ENCODE measurements at regions not wholly inside any gene's neighbourhood (a gene's known extent, or its start where the extent isn't known, plus 50 kb on each side); places are given as distances from the start of the nearest gene placed in this dataset.
"Not testable (repeated sequence)": the region's sequence is repeated elsewhere in the genome, so short reads cannot be mapped to it uniquely, and the experiment has no call there.

DNA sequence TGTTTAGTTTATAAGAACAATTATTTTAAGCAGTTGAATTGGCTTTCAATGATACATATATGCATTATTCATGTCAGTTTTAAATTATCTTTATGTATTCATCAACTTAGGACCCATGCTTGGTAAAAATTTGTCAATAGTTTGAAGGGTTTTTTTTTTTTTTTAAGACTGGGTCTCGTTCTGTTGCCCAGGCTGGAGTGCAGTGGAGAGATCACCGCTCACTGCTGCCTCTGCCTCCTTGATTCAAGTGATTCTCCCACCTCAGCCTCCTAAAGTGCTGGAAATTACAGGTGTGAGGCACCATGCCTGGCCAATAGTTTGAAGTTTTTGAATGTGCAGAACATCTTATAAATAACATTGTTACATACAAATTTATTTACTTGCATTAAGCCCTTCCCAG, 1671.0 kb upstream of the B3GALT2 start:
- no peak for DNase-seq
- no peak overlapping the region for H3K4me3 Mint-ChIP-seq
- H3K9me3 Mint-ChIP-seq (ENCODE audit: insufficient read depth) = peaks cover 6% of the 10 kb centered on the region
- no peaks in the 10 kb centered on the region for H3K36me3 Mint-ChIP-seq (ENCODE audit: low read depth)
- ATAC-seq = no peak
- H3K27ac Mint-ChIP-seq = no peak overlapping the region
- H3K4me1 Mint-ChIP-seq (ENCODE audit: low read depth) = no peaks in the 10 kb centered on the region
- ChIA-PET CTCF (no interaction called here), POLR2A (interaction anchor here (0.6 kb wide), 1 partner anchor 80 kb away, joined by 3 read pairs; no protein-coding TSS in a partner anchor)
- no peaks in the 10 kb centered on the region for H3K27me3 Mint-ChIP-seq (ENCODE audit: low read depth)

DNA sequence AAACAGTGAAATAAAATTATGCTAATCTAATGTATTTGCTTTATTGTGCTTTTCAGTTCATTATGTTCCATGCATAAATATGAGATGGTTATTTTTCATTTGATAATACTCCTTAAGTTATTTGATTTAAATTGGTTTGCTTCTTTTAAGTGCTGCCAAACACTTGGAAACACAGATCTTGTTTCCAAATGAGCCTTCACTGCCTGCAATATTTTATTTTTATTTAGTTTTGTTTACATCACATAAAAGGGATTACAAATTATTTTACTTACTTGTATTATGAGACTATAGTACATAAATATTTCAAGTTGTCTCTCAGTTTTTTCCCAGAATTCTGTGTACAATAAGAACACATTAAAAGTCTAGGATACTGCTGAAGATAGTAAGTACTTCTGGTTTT, 1662.4 kb upstream of the B3GALT2 start:
- ChIA-PET POLR2A (no interaction called here), CTCF (no interaction called here)
- DNase-seq (no peak), ATAC-seq (no peak)
- no peaks in the 10 kb centered on the region for H3K36me3 Mint-ChIP-seq (ENCODE audit: low read depth)
- H3K9me3 Mint-ChIP-seq (ENCODE audit: insufficient read depth) = no peaks in the 10 kb centered on the region
- no peak overlapping the region for H3K4me3 Mint-ChIP-seq
- no peaks in the 10 kb centered on the region for H3K27me3 Mint-ChIP-seq (ENCODE audit: low read depth)
- no peaks in the 10 kb centered on the region for H3K4me1 Mint-ChIP-seq (ENCODE audit: low read depth)
- H3K27ac Mint-ChIP-seq = no peak overlapping the region

DNA sequence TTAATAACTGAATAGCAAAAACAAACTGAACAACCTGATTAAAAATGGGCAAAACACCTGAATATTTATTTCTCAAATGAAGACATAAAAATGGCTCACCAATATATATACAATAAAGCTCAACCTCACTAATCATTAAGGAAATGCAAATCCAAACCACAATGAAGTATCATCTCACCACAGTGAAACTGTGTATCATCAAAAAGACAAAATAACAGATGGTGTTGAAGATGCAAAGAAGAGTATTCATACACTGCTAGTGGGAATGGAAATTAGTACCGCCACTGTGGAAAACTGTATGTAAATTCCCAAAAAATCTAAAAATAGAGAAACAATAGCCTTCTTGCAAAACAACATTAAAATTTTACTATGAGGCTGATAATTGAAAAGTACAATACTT, 1660.1 kb upstream of the B3GALT2 start:
- Mint-ChIP-seq H3K4me1 (ENCODE audit: low read depth) (no peaks in the 10 kb centered on the region), H3K27ac (no peak overlapping the region), H3K27me3 (ENCODE audit: low read depth) (no peaks in the 10 kb centered on the region), H3K9me3 (ENCODE audit: insufficient read depth) (no peaks in the 10 kb centered on the region), H3K36me3 (ENCODE audit: low read depth) (no peaks in the 10 kb centered on the region), H3K4me3 (no peak overlapping the region)
- CTCF ChIA-PET = no interaction called here
- POLR2A ChIA-PET = no interaction called here
- no peak for DNase-seq
- no peak for ATAC-seq

DNA sequence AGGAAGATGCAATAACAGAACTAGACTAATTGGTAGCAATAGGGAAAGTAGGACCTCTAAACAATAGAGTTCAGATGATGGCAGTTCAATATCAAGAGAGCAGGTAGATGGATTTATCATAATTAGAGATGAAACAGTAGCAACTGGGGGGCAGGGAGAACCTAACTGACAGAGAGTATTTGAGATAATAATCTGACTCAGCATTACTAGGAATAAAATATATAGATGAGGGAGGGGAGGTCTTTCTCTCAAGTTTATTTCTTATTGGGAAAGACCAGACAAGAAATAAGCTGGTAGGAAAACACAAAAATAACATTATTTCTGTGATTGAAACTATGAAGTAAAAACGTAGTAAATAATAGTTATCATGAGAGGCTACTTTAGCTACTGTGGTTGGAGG, 1656.7 kb upstream of the B3GALT2 start:
- Mint-ChIP-seq H3K36me3 (ENCODE audit: low read depth) (no peaks in the 10 kb centered on the region), H3K27ac (no peak overlapping the region), H3K27me3 (ENCODE audit: low read depth) (no peaks in the 10 kb centered on the region), H3K4me1 (ENCODE audit: low read depth) (no peaks in the 10 kb centered on the region), H3K4me3 (no peak overlapping the region), H3K9me3 (ENCODE audit: insufficient read depth) (no peaks in the 10 kb centered on the region)
- DNase-seq (no peak), ATAC-seq (no peak)
- ChIA-PET POLR2A (no interaction called here), CTCF (no interaction called here)

DNA sequence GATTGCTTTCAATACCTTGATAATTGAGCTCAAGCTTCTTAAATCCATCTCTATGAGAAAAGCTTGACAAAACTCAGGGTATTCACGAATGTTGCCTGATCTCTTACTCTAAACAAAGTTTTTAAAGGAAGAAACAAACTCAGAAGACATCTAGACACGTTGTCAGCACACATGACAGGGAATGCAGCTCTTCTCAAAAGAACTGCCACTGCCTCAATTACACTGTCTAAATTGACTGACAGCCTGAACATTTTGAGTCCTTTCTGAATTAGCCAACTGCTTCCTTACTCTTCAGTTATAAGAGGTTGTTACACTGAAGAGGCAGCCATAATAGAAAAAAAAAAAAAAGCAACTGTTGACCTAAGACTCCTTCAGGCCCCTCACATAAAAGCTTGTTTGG, 1646.7 kb upstream of the B3GALT2 start:
- Mint-ChIP-seq H3K27me3 (ENCODE audit: low read depth) (no peaks in the 10 kb centered on the region), H3K4me3 (no peak overlapping the region), H3K9me3 (ENCODE audit: insufficient read depth) (no peaks in the 10 kb centered on the region), H3K36me3 (ENCODE audit: low read depth) (no peaks in the 10 kb centered on the region), H3K27ac (no peak overlapping the region), H3K4me1 (ENCODE audit: low read depth) (no peaks in the 10 kb centered on the region)
- CTCF ChIA-PET = no interaction called here
- DNase-seq = no peak
- POLR2A ChIA-PET = no interaction called here
- ATAC-seq = no peak

DNA sequence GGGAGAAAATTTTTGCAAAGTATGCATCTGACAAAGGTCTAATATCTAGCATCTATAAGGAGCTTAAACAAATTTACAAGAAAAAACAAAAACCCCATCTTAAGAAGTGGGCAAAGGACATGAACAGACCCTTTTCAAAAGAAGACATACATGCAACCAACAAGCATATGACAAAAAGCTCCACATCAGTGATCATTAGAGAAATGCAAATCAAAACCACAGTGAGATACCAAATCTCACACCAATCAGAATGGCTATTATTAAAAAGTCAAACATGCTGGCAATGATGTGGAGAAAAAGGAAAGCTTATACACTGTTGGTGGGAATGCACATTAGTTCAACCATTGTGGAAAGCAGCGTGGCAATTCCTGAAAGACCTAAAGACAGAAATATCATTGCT, 1645.2 kb upstream of the B3GALT2 start:
- ATAC-seq; H3K4me3 Mint-ChIP-seq; CTCF ChIA-PET; H3K27ac Mint-ChIP-seq; POLR2A ChIA-PET; H3K36me3 Mint-ChIP-seq (ENCODE audit: low read depth); DNase-seq; H3K27me3 Mint-ChIP-seq (ENCODE audit: low read depth); H3K9me3 Mint-ChIP-seq (ENCODE audit: insufficient read depth); H3K4me1 Mint-ChIP-seq (ENCODE audit: low read depth): not testable (repeated sequence)

DNA sequence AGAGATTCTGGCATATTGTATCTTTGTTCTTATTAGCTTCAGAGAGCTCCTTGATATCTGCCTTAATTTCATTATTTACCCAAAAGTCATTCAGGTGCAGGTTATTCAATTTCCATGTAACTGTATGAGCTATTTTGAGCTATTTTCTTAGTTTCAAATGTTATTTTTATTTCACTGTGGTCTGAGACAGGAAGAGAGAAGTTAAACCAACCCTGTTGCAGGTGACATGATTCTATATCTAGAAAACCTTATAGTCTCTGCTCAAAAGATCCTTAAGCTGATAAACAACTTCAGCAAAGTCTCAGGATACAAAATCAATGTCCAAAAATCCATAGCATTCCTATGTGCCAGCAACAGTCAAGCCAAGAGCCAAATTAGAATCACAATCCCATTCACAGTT, 1644.0 kb upstream of the B3GALT2 start:
- no peak for ATAC-seq
- H3K27ac Mint-ChIP-seq = no peak overlapping the region
- H3K4me3 Mint-ChIP-seq = no peak overlapping the region
- POLR2A ChIA-PET = no interaction called here
- no peaks in the 10 kb centered on the region for H3K4me1 Mint-ChIP-seq (ENCODE audit: low read depth)
- no peaks in the 10 kb centered on the region for H3K27me3 Mint-ChIP-seq (ENCODE audit: low read depth)
- CTCF ChIA-PET = no interaction called here
- DNase-seq = no peak
- H3K9me3 Mint-ChIP-seq (ENCODE audit: insufficient read depth) = no peaks in the 10 kb centered on the region
- H3K36me3 Mint-ChIP-seq (ENCODE audit: low read depth) = no peaks in the 10 kb centered on the region

DNA sequence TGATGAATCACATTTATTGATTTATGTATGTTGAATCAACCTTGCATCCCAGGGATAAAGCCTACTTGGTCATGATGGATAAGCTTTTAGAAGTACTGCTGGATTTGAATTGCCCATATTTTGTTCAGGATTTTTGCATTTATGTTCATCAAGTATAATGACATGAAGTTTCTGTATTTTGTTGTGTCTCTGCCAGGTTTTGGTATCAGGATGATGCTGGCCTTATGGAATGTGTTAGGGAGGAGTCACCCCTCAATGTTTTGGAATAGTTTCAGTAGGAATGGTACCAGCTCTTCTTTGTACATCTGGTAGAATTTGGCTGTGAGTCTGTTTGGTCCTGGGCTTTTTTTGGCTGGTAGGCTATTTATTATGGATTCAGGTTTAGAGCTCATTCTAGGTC, 1643.1 kb upstream of the B3GALT2 start:
- no peaks in the 10 kb centered on the region for H3K27me3 Mint-ChIP-seq (ENCODE audit: low read depth)

DNA sequence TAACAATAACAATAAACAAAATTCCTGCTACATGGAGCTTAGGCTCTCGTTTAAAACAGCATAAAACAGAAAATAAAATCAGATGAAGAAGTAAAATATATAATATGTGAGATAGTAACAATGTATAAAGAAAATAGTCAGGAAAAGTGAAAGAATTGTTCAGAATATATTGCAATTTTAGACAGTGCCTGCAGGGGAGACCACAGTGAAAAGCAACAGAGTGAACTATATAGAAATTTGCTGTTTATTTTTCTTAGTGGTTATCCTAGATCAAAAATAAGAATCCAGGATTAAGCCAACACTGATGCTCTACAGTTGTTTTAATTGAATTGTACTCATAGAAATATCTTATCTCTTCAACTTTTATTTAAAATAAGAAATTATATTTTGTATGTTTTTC, 1639.0 kb upstream of the B3GALT2 start:
- ATAC-seq (no peak), DNase-seq (no peak)
- Mint-ChIP-seq H3K36me3 (ENCODE audit: low read depth) (no peaks in the 10 kb centered on the region), H3K4me1 (ENCODE audit: low read depth) (no peaks in the 10 kb centered on the region), H3K4me3 (no peak overlapping the region), H3K9me3 (ENCODE audit: insufficient read depth) (no peaks in the 10 kb centered on the region), H3K27me3 (ENCODE audit: low read depth) (no peaks in the 10 kb centered on the region), H3K27ac (no peak overlapping the region)
- ChIA-PET CTCF (no interaction called here), POLR2A (no interaction called here)

More for the DNA sequence above, 1643.1 kb upstream of the B3GALT2 start:
- Mint-ChIP-seq H3K4me3 (no peak overlapping the region), H3K4me1 (ENCODE audit: low read depth) (no peaks in the 10 kb centered on the region), H3K9me3 (ENCODE audit: insufficient read depth) (no peaks in the 10 kb centered on the region), H3K36me3 (ENCODE audit: low read depth) (no peaks in the 10 kb centered on the region), H3K27ac (no peak overlapping the region)
- no peak for DNase-seq
- ATAC-seq = no peak
- ChIA-PET POLR2A (no interaction called here), CTCF (no interaction called here)

DNA sequence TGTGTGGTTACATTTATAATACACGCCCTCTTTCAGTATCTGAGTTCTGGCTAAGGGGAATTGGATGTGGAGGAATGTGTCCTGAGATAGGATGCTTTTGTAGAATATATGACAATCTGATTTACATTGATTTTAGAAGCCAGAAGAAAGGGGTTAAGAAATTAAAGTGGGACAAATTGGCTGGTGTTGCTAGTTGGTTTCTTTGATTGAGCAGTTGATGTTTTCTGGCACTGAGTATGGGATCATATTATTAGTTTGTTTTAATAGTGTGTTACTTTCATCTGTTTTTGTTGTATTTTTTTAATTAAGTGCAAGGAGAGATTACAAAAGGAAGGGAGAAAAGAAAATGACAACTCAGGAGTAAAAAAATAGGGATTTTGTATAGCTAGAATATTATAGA, 1634.7 kb upstream of the B3GALT2 start:
- Mint-ChIP-seq H3K9me3 (ENCODE audit: insufficient read depth) (no peaks in the 10 kb centered on the region), H3K4me1 (ENCODE audit: low read depth) (no peaks in the 10 kb centered on the region), H3K27ac (no peak overlapping the region), H3K27me3 (ENCODE audit: low read depth) (no peaks in the 10 kb centered on the region), H3K36me3 (ENCODE audit: low read depth) (no peaks in the 10 kb centered on the region), H3K4me3 (no peak overlapping the region)
- no peak for DNase-seq
- ChIA-PET CTCF (no interaction called here), POLR2A (no interaction called here)
- ATAC-seq = no peak

DNA sequence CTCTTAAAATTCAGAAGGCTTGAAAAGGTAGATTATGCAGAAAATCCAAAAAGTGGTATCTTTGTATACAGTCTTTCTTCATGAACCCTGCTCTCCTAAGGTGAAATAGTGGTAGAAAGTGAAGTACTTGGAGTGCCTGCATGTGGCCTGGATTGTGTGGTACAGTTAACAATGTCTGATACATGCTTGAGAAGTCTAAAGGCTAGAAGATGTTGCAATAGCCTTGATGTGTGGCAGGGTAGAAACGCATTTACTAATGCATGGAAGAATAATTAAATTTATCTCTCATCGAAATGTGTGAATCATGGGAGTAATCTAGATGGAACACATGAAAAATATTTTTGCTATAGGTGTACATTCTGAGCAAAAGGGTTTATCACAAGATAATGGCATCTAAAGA, 1632.3 kb upstream of the B3GALT2 start:
- H3K4me1 Mint-ChIP-seq (ENCODE audit: low read depth) = no peaks in the 10 kb centered on the region
- H3K27ac Mint-ChIP-seq = no peak overlapping the region
- H3K27me3 Mint-ChIP-seq (ENCODE audit: low read depth) = no peaks in the 10 kb centered on the region
- H3K36me3 Mint-ChIP-seq (ENCODE audit: low read depth) = no peaks in the 10 kb centered on the region
- H3K9me3 Mint-ChIP-seq (ENCODE audit: insufficient read depth) = no peaks in the 10 kb centered on the region
- DNase-seq (no peak), ATAC-seq (no peak)
- H3K4me3 Mint-ChIP-seq = no peak overlapping the region
- POLR2A ChIA-PET = no interaction called here
- CTCF ChIA-PET = no interaction called here

DNA sequence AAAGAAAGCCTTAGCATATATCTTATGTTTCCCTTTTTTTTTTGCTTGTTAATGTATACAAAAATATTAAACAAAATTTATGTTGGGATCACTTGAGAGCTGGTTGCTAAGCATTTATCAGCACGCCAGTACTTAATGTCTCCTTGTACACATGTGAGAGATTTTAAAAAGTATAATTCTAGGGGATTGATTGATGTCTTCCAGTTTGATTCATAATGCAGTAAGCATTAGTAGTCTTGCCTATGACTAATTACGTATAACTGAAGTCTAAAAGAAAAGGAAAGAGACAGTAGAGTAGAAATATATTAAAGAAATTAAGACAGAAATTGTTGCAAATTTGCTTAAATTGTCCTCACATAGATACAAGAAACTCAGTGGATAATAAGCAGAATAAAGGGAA, 1630.4 kb upstream of the B3GALT2 start:
- Mint-ChIP-seq H3K4me3 (no peak overlapping the region), H3K36me3 (ENCODE audit: low read depth) (no peaks in the 10 kb centered on the region), H3K9me3 (ENCODE audit: insufficient read depth) (no peaks in the 10 kb centered on the region), H3K27me3 (ENCODE audit: low read depth) (no peaks in the 10 kb centered on the region), H3K27ac (no peak overlapping the region), H3K4me1 (ENCODE audit: low read depth) (no peaks in the 10 kb centered on the region)
- ATAC-seq (no peak), DNase-seq (no peak)
- ChIA-PET CTCF (no interaction called here), POLR2A (no interaction called here)

DNA sequence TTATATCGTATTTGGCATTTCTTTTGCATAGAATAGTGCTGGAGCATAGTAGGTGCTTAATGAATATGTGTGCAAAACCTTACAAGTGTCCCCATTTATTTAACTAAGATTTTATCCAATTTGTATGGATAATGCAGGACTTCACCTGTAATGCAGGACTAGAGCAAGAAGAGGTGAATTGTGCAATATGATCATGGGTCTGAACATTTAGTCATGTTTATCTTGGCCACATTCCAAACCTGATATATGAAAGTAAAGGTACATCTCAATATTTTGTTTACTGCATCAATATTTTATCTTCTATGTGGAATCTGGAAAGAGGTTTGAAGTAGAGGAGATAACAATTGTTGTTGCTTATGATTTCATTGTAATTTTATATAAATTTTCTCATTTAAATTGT, 1626.7 kb upstream of the B3GALT2 start:
- ChIA-PET POLR2A (no interaction called here), CTCF (no interaction called here)
- H3K4me3 Mint-ChIP-seq = no peak overlapping the region
- H3K9me3 Mint-ChIP-seq (ENCODE audit: insufficient read depth) = no peaks in the 10 kb centered on the region
- H3K4me1 Mint-ChIP-seq (ENCODE audit: low read depth) = no peaks in the 10 kb centered on the region
- DNase-seq (no peak), ATAC-seq (no peak)
- no peaks in the 10 kb centered on the region for H3K36me3 Mint-ChIP-seq (ENCODE audit: low read depth)
- no peaks in the 10 kb centered on the region for H3K27me3 Mint-ChIP-seq (ENCODE audit: low read depth)
- H3K27ac Mint-ChIP-seq = no peak overlapping the region

DNA sequence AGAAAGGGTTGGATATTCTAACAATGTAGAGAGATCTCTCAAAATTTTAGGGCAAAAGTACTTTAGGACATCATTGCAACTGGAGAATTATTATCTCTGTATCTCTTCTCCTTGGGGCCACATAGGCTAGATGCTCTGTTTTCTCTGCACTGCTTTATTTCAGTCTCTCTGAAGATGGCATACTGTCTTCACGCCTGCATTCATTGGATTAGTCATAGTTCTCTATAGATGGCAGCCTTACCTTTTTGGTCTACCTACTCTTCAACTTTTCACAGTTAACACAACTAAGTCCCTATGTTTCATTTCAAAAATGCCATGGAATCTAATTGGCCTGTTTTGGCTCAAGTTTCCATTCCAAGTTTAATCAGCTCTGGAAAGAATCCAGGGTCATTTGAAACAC, 1623.3 kb upstream of the B3GALT2 start:
- no peak overlapping the region for H3K4me3 Mint-ChIP-seq
- no peak overlapping the region for H3K27ac Mint-ChIP-seq
- no peaks in the 10 kb centered on the region for H3K9me3 Mint-ChIP-seq (ENCODE audit: insufficient read depth)
- CTCF ChIA-PET = no interaction called here
- no peak for DNase-seq
- ATAC-seq = no peak
- no peaks in the 10 kb centered on the region for H3K27me3 Mint-ChIP-seq (ENCODE audit: low read depth)
- H3K4me1 Mint-ChIP-seq (ENCODE audit: low read depth) = no peaks in the 10 kb centered on the region
- no peaks in the 10 kb centered on the region for H3K36me3 Mint-ChIP-seq (ENCODE audit: low read depth)
- POLR2A ChIA-PET = no interaction called here
